ENCODE measurements at regions not wholly inside any gene's neighbourhood (a gene's known extent, or its start where the extent isn't known, plus 50 kb on each side); places are given as distances from the start of the nearest gene placed in this dataset.

DNA sequence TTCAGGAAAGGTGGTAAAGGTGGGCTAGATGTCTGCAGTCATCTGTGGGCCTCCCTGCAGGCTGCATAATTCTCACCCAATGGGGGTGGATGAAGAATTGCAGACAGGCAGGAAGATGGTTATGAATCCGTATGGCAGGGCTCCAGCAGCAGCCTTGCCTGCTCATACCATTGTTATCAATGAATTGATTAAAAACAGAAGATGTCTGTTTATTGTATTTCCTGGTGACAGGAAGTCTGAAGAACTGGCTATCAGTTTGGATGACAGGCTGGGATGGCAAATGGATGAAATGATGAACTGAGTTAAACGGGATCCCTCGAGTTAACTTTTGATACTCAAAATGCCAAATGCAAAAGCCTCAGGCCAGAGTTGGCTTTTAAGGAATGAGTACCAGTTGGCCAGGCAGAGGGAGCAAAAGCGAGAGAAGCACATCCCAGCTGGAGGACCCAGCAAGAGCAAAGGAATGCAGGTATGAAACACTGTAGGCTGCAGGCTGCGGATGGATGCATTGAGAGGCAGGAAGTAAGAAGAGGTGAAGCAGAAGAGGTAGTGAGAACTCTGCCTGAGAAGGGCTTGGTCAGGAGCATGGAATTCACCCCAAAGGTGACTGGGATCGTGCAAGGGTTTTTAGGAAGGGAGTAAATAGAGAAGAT is 550.0 kb upstream of the TBX3 start (continued):
- TF ChIP-seq FOXS1 (CRISPR knock-in tag; IDR thresholded peaks at IDR 0.05) = no peak
- TF ChIP-seq BCL3 (IDR thresholded peaks at IDR 0.05) = no peak
- no peak for TF ChIP-seq KDM1A (IDR thresholded peaks at IDR 0.05; ENCODE audit: low read depth)
- TF ChIP-seq RNF2 (IDR thresholded peaks at IDR 0.05; ENCODE audit: borderline replicate concordance, low read depth) = no peak
- no peak for TF ChIP-seq POLR2A (IDR thresholded peaks at IDR 0.05; ENCODE audit: low read length)

DNA sequence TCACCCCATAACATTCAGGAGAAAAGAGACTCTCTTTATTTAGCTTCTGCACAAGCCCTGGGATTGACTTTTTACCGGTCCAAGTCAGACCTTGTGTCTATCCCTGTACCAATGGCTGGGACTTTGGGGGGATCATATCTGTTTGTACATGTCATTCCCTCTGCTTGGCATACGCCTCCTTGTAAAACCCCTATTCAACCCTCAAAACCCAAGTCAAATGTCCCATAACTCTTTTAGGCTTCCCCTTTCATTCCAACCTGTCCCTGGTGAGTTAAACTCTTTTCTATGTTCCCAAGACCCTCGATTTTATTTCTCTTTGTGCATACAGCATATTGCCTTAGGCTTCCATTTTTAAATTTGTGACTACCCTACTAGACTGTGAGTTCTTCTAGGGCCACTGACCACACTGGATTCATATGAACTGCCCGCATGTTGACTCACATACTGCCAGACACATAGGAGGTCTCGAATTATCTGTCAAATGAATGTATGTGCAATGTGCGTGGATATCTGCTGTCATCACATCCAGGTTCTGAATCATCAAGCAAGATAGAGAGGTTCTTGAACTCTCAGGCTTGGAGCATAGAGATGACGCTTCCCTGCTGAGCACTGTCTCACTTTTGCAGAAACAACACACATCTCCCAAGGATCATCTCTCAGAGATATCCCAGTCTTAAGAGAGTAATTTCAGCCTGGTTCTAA is 548.6 kb upstream of the TBX3 start:
- DNase-seq (ENCODE audit: low read depth in 1 of 2, low spot score in 1 of 2) = no peak
- H3K4me2 ChIP-seq = no peak overlapping the region
- 69% methylated on average over 7 of the region's 7 CpGs for WGBS (ENCODE audit: missing lambda C conversion rate)
- CTCF ChIA-PET = no interaction called here
- H3K4me1 ChIP-seq = peaks cover 7% of the 10 kb centered on the region
- POLR2A ChIA-PET = no interaction called here
- FAIRE-seq = no peak
- ATAC-seq = no peak
- TF ChIP-seq, protein P1, sequence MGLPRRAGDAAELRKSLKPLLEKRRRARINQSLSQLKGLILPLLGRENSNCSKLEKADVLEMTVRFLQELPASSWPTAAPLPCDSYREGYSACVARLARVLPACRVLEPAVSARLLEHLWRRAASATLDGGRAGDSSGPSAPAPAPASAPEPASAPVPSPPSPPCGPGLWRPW (IDR thresholded peaks at IDR 0.05) = no peak
- TF ChIP-seq HOXA7 (CRISPR knock-in tag; IDR thresholded peaks at IDR 0.05) = no peak
- TF ChIP-seq HOXB13 (CRISPR knock-in tag; IDR thresholded peaks at IDR 0.05; ENCODE audit: low read depth) = no peak
- no peak overlapping the region for H3K27ac ChIP-seq
- H3K9me3 ChIP-seq = no peaks in the 10 kb centered on the region
- H3K4me3 ChIP-seq = no peak overlapping the region

- ATAC-seq (no peak), FAIRE-seq (no peak), DNase-seq (ENCODE audit: low read depth in 1 of 2, low spot score in 1 of 2) (no peak)
- Histone ChIP-seq H3K4me1 (peaks cover 18% of the 10 kb centered on the region), H3K4me2 (no peak overlapping the region), H3K9me3 (no peaks in the 10 kb centered on the region; the same call in 2 of the 3 replicates), H3K4me3 (no peak overlapping the region), H3K27ac (no peak overlapping the region)
- ChIA-PET CTCF (interaction anchor here (1.0 kb wide), 1 partner anchor 74 kb away, joined by 3 read pairs; no protein-coding TSS in a partner anchor), POLR2A (no interaction called here)
- no peak for TF ChIP-seq MAFK (IDR thresholded peaks at IDR 0.05; ENCODE audit: partially characterized antibody)
- no peak for TF ChIP-seq HMGXB4 (CRISPR knock-in tag; IDR thresholded peaks at IDR 0.05; ENCODE audit: borderline replicate concordance)
- no peak for TF ChIP-seq MYC (IDR thresholded peaks at IDR 0.05; ENCODE audit: borderline replicate concordance, low read length)
- no peak for TF ChIP-seq ZFP36 (IDR thresholded peaks at IDR 0.05; ENCODE audit: borderline replicate concordance, partially characterized antibody)
- no peak for TF ChIP-seq SREBF2 (IDR thresholded peaks at IDR 0.05)
- TF ChIP-seq FOSB (CRISPR knock-in tag; IDR thresholded peaks at IDR 0.05) = no peak
- TF ChIP-seq FOSL2 (IDR thresholded peaks at IDR 0.05) = no peak
- no peak for TF ChIP-seq FOSL2 (CRISPR knock-in tag; IDR thresholded peaks at IDR 0.05)
- no peak for TF ChIP-seq EP300 (IDR thresholded peaks at IDR 0.05)
- no peak for TF ChIP-seq ESRRA (IDR thresholded peaks at IDR 0.05; ENCODE audit: borderline replicate concordance, low read length)
- no peak for TF ChIP-seq EHF (CRISPR knock-in tag; IDR thresholded peaks at IDR 0.05)
- no peak for TF ChIP-seq SMC3 (IDR thresholded peaks at IDR 0.05)
- TF ChIP-seq CBX2 (IDR thresholded peaks at IDR 0.05; ENCODE audit: borderline replicate concordance, low read depth) = no peak
- TF ChIP-seq ZSCAN20 (CRISPR knock-in tag; IDR thresholded peaks at IDR 0.05) = no peak
- no peak for TF ChIP-seq EHMT2 (IDR thresholded peaks at IDR 0.05; ENCODE audit: low read depth)
- no peak for TF ChIP-seq E2F6 (IDR thresholded peaks at IDR 0.05; ENCODE audit: borderline replicate concordance, low read depth)
- TF ChIP-seq HDAC2 (IDR thresholded peaks at IDR 0.05) = no peak
- no peak for TF ChIP-seq REST (IDR thresholded peaks at IDR 0.05)
- no peak for TF ChIP-seq TFCP2L1 (CRISPR knock-in tag; IDR thresholded peaks at IDR 0.05)
- TF ChIP-seq, protein P2, sequence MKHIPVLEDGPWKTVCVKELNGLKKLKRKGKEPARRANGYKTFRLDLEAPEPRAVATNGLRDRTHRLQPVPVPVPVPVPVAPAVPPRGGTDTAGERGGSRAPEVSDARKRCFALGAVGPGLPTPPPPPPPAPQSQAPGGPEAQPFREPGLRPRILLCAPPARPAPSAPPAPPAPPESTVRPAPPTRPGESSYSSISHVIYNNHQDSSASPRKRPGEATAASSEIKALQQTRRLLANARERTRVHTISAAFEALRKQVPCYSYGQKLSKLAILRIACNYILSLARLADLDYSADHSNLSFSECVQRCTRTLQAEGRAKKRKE (CRISPR knock-in tag; IDR thresholded peaks at IDR 0.05; ENCODE audit: low read depth) = no peak
- WGBS (ENCODE audit: missing lambda C conversion rate) = 72% methylated on average over 6 of the region's 6 CpGs
Measured at GRCh38 chr12:115230606-115231005, 546.6 kb upstream of the TBX3 start.

Measured in A549 (cell line).